H9 (cell line): ENCODE measurements at regions not wholly inside any gene's neighbourhood (a gene's known extent, or its start where the extent isn't known, plus 50 kb on each side); places are given as distances from the start of the nearest gene placed in this dataset.

Experiments used
- DNase-seq: peaks from one replicate; pipeline ENCODE4 v3.0.0-alpha.2; 2017
- H2AFZ ChIP-seq: one replicate; pipeline ENCODE4 v1.6.1; 2013; ENCODE audit warnings: mild to moderate bottlenecking, low read length, control low read depth, moderate library complexity
- H2AK5ac ChIP-seq: 2 replicates; pipeline ENCODE4 v1.6.1; 2013; ENCODE audit warnings: low read length, control low read depth, mixed read lengths; ENCODE audit not compliant: insufficient read length
- H2BK120ac ChIP-seq: one replicate; pipeline ENCODE4 v1.6.1; 2013; ENCODE audit warnings: low read depth, mild to moderate bottlenecking, low read length, control low read depth, inconsistent platforms; ENCODE audit not compliant: poor library complexity, severe bottlenecking
- H2BK12ac ChIP-seq: 2 replicates; pipeline ENCODE4 v1.6.1; 2013; ENCODE audit warnings: low read length, control low read depth, mixed read lengths, low read depth; ENCODE audit not compliant: insufficient read length
- H2BK15ac ChIP-seq: 2 replicates; pipeline ENCODE4 v1.6.1; 2013; ENCODE audit warnings: low read depth, low read length, control low read depth
- H2BK20ac ChIP-seq: one replicate; pipeline ENCODE4 v1.6.1; 2013; ENCODE audit warnings: low read depth, mild to moderate bottlenecking, low read length, control low read depth, inconsistent platforms; ENCODE audit not compliant: poor library complexity, severe bottlenecking
- H2BK5ac ChIP-seq: 2 replicates; pipeline ENCODE4 v1.6.1; 2013; ENCODE audit warnings: low read length, control low read depth, mixed read lengths; ENCODE audit not compliant: insufficient read length
- H3K14ac ChIP-seq: 2 replicates; pipeline ENCODE4 v1.6.1; 2013; ENCODE audit warnings: low read length, control low read depth; ENCODE audit not compliant: insufficient read depth
- H3K18ac ChIP-seq: 2 replicates; pipeline ENCODE4 v1.6.1; 2013; ENCODE audit warnings: low read depth, mild to moderate bottlenecking, mixed read lengths, low read length, control low read depth; ENCODE audit not compliant: insufficient read length
- H3K23ac ChIP-seq: 2 replicates; pipeline ENCODE4 v1.6.1; 2013; ENCODE audit warnings: low read length, control low read depth, mixed read lengths, low read depth; ENCODE audit not compliant: insufficient read length
- H3K23me2 ChIP-seq: 2 replicates; pipeline ENCODE4 v1.6.1; 2013; ENCODE audit warnings: low read depth, mild to moderate bottlenecking, mixed read lengths, low read length, control low read depth; ENCODE audit not compliant: insufficient read length, poor library complexity, severe bottlenecking
- H3K27ac ChIP-seq: 2 replicates; pipeline ENCODE4 v1.5.1; 2013; ENCODE audit warnings: low read length, control low read depth, mixed read lengths, low read depth; ENCODE audit not compliant: insufficient read length
- H3K27me3 ChIP-seq: 2 replicates; pipeline ENCODE4 v1.6.1; 2013; ENCODE audit warnings: low read length, control low read depth, inconsistent platforms; ENCODE audit not compliant: insufficient read depth
- H3K4ac ChIP-seq: 2 replicates; pipeline ENCODE4 v1.6.1; 2013; ENCODE audit warnings: low read depth, mild to moderate bottlenecking, control low read depth, inconsistent platforms, low read length, moderate library complexity
- H3K4me1 ChIP-seq: 2 replicates; pipeline ENCODE4 v1.6.1; 2013; ENCODE audit warnings: low read length, control low read depth, inconsistent platforms; ENCODE audit not compliant: insufficient read depth
- H3K4me2 ChIP-seq: 2 replicates; pipeline ENCODE4 v1.6.1; 2013; ENCODE audit warnings: low read length, control low read depth, mixed read lengths; ENCODE audit not compliant: insufficient read length, insufficient read depth
- H3K56ac ChIP-seq: 2 replicates; pipeline ENCODE4 v1.6.1; 2013; ENCODE audit warnings: low read depth, mild to moderate bottlenecking, mixed read lengths, low read length, control low read depth; ENCODE audit not compliant: insufficient read length
- H3K79me1 ChIP-seq: 2 replicates; pipeline ENCODE4 v1.6.1; 2013; ENCODE audit warnings: low read depth, mild to moderate bottlenecking, moderate library complexity, low read length, control low read depth, inconsistent platforms; ENCODE audit not compliant: insufficient read depth, poor library complexity, severe bottlenecking
- H3K79me2 ChIP-seq: 2 replicates; pipeline ENCODE4 v1.6.1; 2013; ENCODE audit warnings: low read length, control low read depth, inconsistent platforms; ENCODE audit not compliant: insufficient read depth
- H3K9ac ChIP-seq: 2 replicates; pipeline ENCODE4 v1.6.1; 2013; ENCODE audit warnings: low read length, control low read depth, mixed read lengths; ENCODE audit not compliant: insufficient read length; ENCODE audit errors: extremely low read depth
- H3K9me3 ChIP-seq: one replicate; pipeline ENCODE4 v1.6.1; 2013; ENCODE audit warnings: low read depth, low read length, inconsistent platforms; ENCODE audit not compliant: control insufficient read depth
- H3T11ph ChIP-seq: one replicate; pipeline ENCODE4 v1.6.1; 2013; ENCODE audit warnings: mild to moderate bottlenecking, low read length, control low read depth, inconsistent platforms
- H4K20me1 ChIP-seq: one replicate; pipeline ENCODE4 v1.6.1; 2013; ENCODE audit not compliant: control insufficient read depth, insufficient read length, insufficient read depth
- H4K5ac ChIP-seq: 2 replicates; pipeline ENCODE4 v1.6.1; 2013; ENCODE audit warnings: low read depth, mild to moderate bottlenecking, mixed read lengths, low read length, control low read depth; ENCODE audit not compliant: insufficient read length
- H4K8ac ChIP-seq: replicated peaks from 2 replicates; pipeline ENCODE4 v1.6.1; 2013; ENCODE audit warnings: low read length, control low read depth, mixed read lengths, low read depth; ENCODE audit not compliant: insufficient read length
- H4K91ac ChIP-seq: 2 replicates; pipeline ENCODE4 v1.6.1; 2013; ENCODE audit warnings: low read depth, mild to moderate bottlenecking, moderate library complexity, mixed read lengths, low read length, control low read depth; ENCODE audit not compliant: insufficient read length
- H3K27ac Mint-ChIP-seq, 3 experiments: 2 replicates in 2 of 3; 3 replicates in 1 of 3; pipeline ENCODE4 v1.8.0; 2020 to 2021; ENCODE audit warnings: mixed read lengths in 3 of 3, mild to moderate bottlenecking in 1 of 3, moderate library complexity in 1 of 3
- H3K27me3 Mint-ChIP-seq: 2 replicates; pipeline ENCODE4 v1.8.0; 2021; ENCODE audit warnings: low read depth, mild to moderate bottlenecking, moderate library complexity, mixed read lengths
- H3K36me3 Mint-ChIP-seq, 3 experiments: 2 replicates in 2 of 3; 3 replicates in 1 of 3; pipeline ENCODE4 v1.8.0; 2020 to 2021; ENCODE audit warnings: low read depth in 3 of 3, mixed read lengths in 3 of 3; ENCODE audit not compliant: insufficient read depth in 1 of 3
- H3K4me1 Mint-ChIP-seq, 2 experiments: 2 replicates each; pipeline ENCODE4 v1.8.0; 2020; ENCODE audit warnings: mixed read lengths in 2 of 2
- H3K4me3 Mint-ChIP-seq, 2 experiments: 2 replicates in 1 of 2; 3 replicates in 1 of 2; pipeline ENCODE4 v1.8.0; 2020 to 2021; ENCODE audit warnings: mild to moderate bottlenecking in 2 of 2, mixed read lengths in 2 of 2, moderate library complexity in 1 of 2
- H3K9me3 Mint-ChIP-seq, 2 experiments: 2 replicates in 1 of 2; 3 replicates in 1 of 2; pipeline ENCODE4 v1.8.0; 2020; ENCODE audit warnings: mild to moderate bottlenecking in 2 of 2, mixed read lengths in 2 of 2, moderate library complexity in 1 of 2
- WGBS: extraction: QIAGEN DNeasy Blood & Tissue Kit; methylation state at CpG from one replicate; pipeline ENCODE4 v1.1.7; 2013; ENCODE audit warnings: missing lambda C conversion rate, low lambda C conversion rate, mixed read lengths; ENCODE audit not compliant: insufficient read length; ENCODE audit errors: extremely low coverage; 5-methylcytosine and 5-hydroxymethylcytosine counted together
- TF ChIP-seq, protein P1 (sequence below): fragments of 200-600 bp; sonication (generic); conservative IDR thresholded peaks from 3 replicates; pipeline ENCODE4 v1.8.0; 2021; ENCODE audit warnings: antibody characterized with exemption, mild to moderate bottlenecking

DNA sequence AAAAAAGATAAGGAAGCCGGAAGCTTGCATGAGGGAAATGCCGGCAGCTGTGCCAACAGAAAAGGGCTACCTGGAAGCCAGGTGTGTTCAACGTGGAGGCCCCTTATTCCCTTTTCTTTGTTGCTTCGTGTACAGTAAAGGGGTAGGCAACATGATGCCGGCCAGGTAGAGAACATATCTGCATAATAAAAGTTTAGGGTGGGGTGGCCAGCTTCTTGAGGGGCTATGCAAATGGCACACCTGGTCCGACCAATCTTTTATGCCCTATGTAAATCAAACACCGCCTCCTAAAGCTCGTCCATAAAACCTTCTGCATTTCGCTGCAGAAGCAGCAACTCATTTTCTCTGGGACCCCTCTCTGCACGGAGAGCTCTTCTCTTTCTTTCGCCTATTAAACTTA lies 911.6 kb downstream of the KCNJ2 start:
- Mint-ChIP-seq H3K9me3 (no peaks in the 10 kb centered on the region; a peak in 1 of 5 replicates), H3K4me1 (peaks cover 19 to 25% of the 10 kb centered on the region in 2 experiments), H3K36me3 (peaks cover 0 to 2% (median 0%) of the 10 kb centered on the region in 3 experiments; a peak in 1 of 7 replicates), H3K4me3 (peak overlapping the region in 1 of 2 experiments; percentile 31; a peak in 2 of 5 replicates), H3K27ac (0 out of 7 replicates have a peak overlapping the region, but pooled peaks of 1 of the 3 experiments have one; percentile 1), H3K27me3 (peaks cover 12% of the 10 kb centered on the region)
- no peaks in the 10 kb centered on the region for H3K9me3 ChIP-seq
- TF ChIP-seq, protein P1, sequence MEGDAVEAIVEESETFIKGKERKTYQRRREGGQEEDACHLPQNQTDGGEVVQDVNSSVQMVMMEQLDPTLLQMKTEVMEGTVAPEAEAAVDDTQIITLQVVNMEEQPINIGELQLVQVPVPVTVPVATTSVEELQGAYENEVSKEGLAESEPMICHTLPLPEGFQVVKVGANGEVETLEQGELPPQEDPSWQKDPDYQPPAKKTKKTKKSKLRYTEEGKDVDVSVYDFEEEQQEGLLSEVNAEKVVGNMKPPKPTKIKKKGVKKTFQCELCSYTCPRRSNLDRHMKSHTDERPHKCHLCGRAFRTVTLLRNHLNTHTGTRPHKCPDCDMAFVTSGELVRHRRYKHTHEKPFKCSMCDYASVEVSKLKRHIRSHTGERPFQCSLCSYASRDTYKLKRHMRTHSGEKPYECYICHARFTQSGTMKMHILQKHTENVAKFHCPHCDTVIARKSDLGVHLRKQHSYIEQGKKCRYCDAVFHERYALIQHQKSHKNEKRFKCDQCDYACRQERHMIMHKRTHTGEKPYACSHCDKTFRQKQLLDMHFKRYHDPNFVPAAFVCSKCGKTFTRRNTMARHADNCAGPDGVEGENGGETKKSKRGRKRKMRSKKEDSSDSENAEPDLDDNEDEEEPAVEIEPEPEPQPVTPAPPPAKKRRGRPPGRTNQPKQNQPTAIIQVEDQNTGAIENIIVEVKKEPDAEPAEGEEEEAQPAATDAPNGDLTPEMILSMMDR: no peak
- no peak overlapping the region for H3K18ac ChIP-seq
- no peak overlapping the region for H2AK5ac ChIP-seq
- no peak overlapping the region for H2BK120ac ChIP-seq
- no peak overlapping the region for H4K5ac ChIP-seq
- H3K27ac ChIP-seq: no peak overlapping the region
- no peak overlapping the region for H2BK20ac ChIP-seq
- no peak overlapping the region for H3K9ac ChIP-seq
- H3K14ac ChIP-seq: no peak overlapping the region
- no peak overlapping the region for H3T11ph ChIP-seq
- no peak overlapping the region for H3K56ac ChIP-seq
- no peak overlapping the region for H2BK15ac ChIP-seq
- DNase-seq: peak; percentile 62
- H3K79me1 ChIP-seq: no peaks in the 10 kb centered on the region
- no peaks in the 10 kb centered on the region for H3K4me1 ChIP-seq
- H3K23me2 ChIP-seq: no peaks in the 10 kb centered on the region
- no peak overlapping the region for H4K91ac ChIP-seq
- no peak overlapping the region for H2AFZ ChIP-seq
- no peak overlapping the region for H3K4ac ChIP-seq
- H3K4me2 ChIP-seq: peak overlapping the region; percentile 36
- H2BK5ac ChIP-seq: no peak overlapping the region
- no peaks in the 10 kb centered on the region for H3K79me2 ChIP-seq
- no peaks in the 10 kb centered on the region for H3K27me3 ChIP-seq
- H4K8ac ChIP-seq: no peak overlapping the region
- no peaks in the 10 kb centered on the region for H4K20me1 ChIP-seq
- no peak overlapping the region for H3K23ac ChIP-seq
- no CpG with 5 or more reads among the region's 11 CpGs for WGBS
- no peak overlapping the region for H2BK12ac ChIP-seq
